Neural cell (in vitro differentiated cells): ENCODE measurements at regions not wholly inside any gene's neighbourhood (a gene's known extent, or its start where the extent isn't known, plus 50 kb on each side); places are given as distances from the start of the nearest gene placed in this dataset.

Experiments used
- EP300 ChIP-seq: fragments of 450-650 bp; conservative IDR thresholded peaks from 2 replicates; pipeline ENCODE4 v1.6.1; 2014; ENCODE audit warnings: antibody characterized with exemption, mild to moderate bottlenecking, moderate library complexity; ENCODE audit not compliant: poor library complexity, severe bottlenecking
- RAD21 ChIP-seq: fragments of 450-650 bp; conservative IDR thresholded peaks from 2 replicates; pipeline ENCODE4 v1.6.1; 2014; ENCODE audit warnings: antibody characterized with exemption, mild to moderate bottlenecking, moderate library complexity
- TF ChIP-seq, protein P1 (sequence below): fragments of 450-650 bp; IDR thresholded peaks from 2 replicates; pipeline ENCODE4 v1.5.1; 2014; ENCODE audit warnings: antibody characterized with exemption, mild to moderate bottlenecking, moderate library complexity; ENCODE audit not compliant: poor library complexity, severe bottlenecking

DNA sequence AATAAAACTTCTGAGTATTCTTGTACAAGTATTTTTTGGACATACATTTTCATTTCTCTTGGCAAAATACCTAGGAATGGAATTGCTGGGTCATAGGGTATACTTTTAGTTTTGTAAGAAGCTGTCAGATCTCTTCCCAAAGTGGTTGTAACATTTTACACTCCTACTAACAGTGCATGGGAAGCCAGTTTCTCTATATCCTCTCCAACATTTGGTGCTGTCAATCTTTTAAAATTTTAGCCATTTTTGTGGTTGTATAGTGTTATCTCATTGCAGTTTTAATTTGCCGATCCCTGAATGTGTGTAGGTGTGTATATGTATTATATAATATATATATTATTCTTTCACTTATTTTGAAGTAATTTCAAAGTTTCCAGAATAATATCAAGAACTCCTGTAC lies 63.1 kb upstream of the TMEM178A start:
- TF ChIP-seq, protein P1, sequence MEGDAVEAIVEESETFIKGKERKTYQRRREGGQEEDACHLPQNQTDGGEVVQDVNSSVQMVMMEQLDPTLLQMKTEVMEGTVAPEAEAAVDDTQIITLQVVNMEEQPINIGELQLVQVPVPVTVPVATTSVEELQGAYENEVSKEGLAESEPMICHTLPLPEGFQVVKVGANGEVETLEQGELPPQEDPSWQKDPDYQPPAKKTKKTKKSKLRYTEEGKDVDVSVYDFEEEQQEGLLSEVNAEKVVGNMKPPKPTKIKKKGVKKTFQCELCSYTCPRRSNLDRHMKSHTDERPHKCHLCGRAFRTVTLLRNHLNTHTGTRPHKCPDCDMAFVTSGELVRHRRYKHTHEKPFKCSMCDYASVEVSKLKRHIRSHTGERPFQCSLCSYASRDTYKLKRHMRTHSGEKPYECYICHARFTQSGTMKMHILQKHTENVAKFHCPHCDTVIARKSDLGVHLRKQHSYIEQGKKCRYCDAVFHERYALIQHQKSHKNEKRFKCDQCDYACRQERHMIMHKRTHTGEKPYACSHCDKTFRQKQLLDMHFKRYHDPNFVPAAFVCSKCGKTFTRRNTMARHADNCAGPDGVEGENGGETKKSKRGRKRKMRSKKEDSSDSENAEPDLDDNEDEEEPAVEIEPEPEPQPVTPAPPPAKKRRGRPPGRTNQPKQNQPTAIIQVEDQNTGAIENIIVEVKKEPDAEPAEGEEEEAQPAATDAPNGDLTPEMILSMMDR: no peak
- TF ChIP-seq EP300 (no peak), RAD21 (no peak)
